ENCODE measurements at regions not wholly inside any gene's neighbourhood (a gene's known extent, or its start where the extent isn't known, plus 50 kb on each side); places are given as distances from the start of the nearest gene placed in this dataset.

GRCh38 chr20:39603219-39603618, 641.1 kb downstream of the DHX35 start:
- TF ChIP-seq EP300 (IDR thresholded peaks at IDR 0.05) (no peak), CTCF (IDR thresholded peaks at IDR 0.05) (no peak)
